CD4-positive, alpha-beta memory T cell (primary cell): ENCODE measurements at regions not wholly inside any gene's neighbourhood (a gene's known extent, or its start where the extent isn't known, plus 50 kb on each side); places are given as distances from the start of the nearest gene placed in this dataset.
"Not testable (repeated sequence)": the region's sequence is repeated elsewhere in the genome, so short reads cannot be mapped to it uniquely, and the experiment has no call there.

Source experiments
- CTCF ChIA-PET: fragments of 350-600 bp; sonication (Branson Sonifier 250); formaldehyde crosslinking; loops from one replicate; lab custom pipeline; 2021; ENCODE audit warnings: inconsistent platforms; ENCODE audit not compliant: partially characterized antibody; lab: Charles Lee
- POLR2A ChIA-PET: fragments of 350-600 bp; sonication (Branson Sonifier 250); formaldehyde crosslinking; loops from one replicate; lab custom pipeline; 2021; ENCODE audit not compliant: partially characterized antibody; lab: Charles Lee
- DNase-seq, 5 donors: peaks; one replicate each; pipeline versions ENCODE4 v3.0.0 to v3.0.0-alpha.2; 2020 to 2022; ENCODE audit warnings: mixed read lengths in 1 of 5
- H3K27ac ChIP-seq: one replicate; pipeline ENCODE4 v1.7.0; 2013; ENCODE audit warnings: low read depth, low read length
- H3K27me3 ChIP-seq: 2 replicates; pipeline ENCODE4 v1.7.0; 2013; ENCODE audit warnings: mild to moderate bottlenecking, low read length, moderate library complexity; ENCODE audit not compliant: insufficient read depth
- H3K36me3 ChIP-seq: 2 replicates; pipeline ENCODE4 v1.7.0; 2013; ENCODE audit warnings: mild to moderate bottlenecking, low read length, moderate library complexity; ENCODE audit not compliant: insufficient read depth
- H3K4me1 ChIP-seq: 2 replicates; pipeline ENCODE4 v1.7.0; 2013; ENCODE audit warnings: mild to moderate bottlenecking, low read length, moderate library complexity; ENCODE audit not compliant: insufficient read depth
- H3K4me3 ChIP-seq, 2 donors: one replicate each; pipeline ENCODE4 v1.7.0; 2013; ENCODE audit warnings: low read length in 2 of 2, mild to moderate bottlenecking in 1 of 2
- H3K9me3 ChIP-seq, 2 donors: one replicate each; pipeline ENCODE4 v1.7.0; 2013; ENCODE audit warnings: low read length in 2 of 2, control low read depth in 1 of 2; ENCODE audit not compliant: control insufficient read depth in 1 of 2
- H3K27ac Mint-ChIP-seq, 7 donors: one replicate each; pipeline ENCODE4 v1.8.0; 2020 to 2021; ENCODE audit warnings: mixed read lengths in 7 of 7, mild to moderate bottlenecking in 6 of 7, inconsistent platforms in 3 of 7, moderate library complexity in 3 of 7
- H3K27me3 Mint-ChIP-seq, 2 donors: one replicate each; pipeline ENCODE4 v1.8.0; 2020 to 2021; ENCODE audit warnings: mixed read lengths in 2 of 2
- H3K36me3 Mint-ChIP-seq, 2 donors: one replicate each; pipeline ENCODE4 v1.8.0; 2020 to 2021; ENCODE audit warnings: mixed read lengths in 2 of 2, inconsistent platforms in 1 of 2, mild to moderate bottlenecking in 1 of 2
- H3K4me1 Mint-ChIP-seq, 4 donors: one replicate each; pipeline ENCODE4 v1.8.0; 2020 to 2021; ENCODE audit warnings: mixed read lengths in 4 of 4, mild to moderate bottlenecking in 1 of 4
- H3K4me3 Mint-ChIP-seq, 8 donors: one replicate each; pipeline ENCODE4 v1.8.0; 2020 to 2021; ENCODE audit warnings: mixed read lengths in 8 of 8, mild to moderate bottlenecking in 7 of 8, moderate library complexity in 6 of 8, inconsistent platforms in 3 of 8
- H3K9me3 Mint-ChIP-seq, 8 donors: one replicate each; pipeline ENCODE4 v1.8.0; 2020 to 2021; ENCODE audit warnings: mixed read lengths in 8 of 8, mild to moderate bottlenecking in 5 of 8, inconsistent platforms in 3 of 8, moderate library complexity in 1 of 8
- intact Hi-C: fragments of 100-400 bp; cut with micrococcal nuclease; formaldehyde crosslinking; loops from one replicate; pipeline ENCODE4 v1.15.1; 2023

GRCh38 chr9:74037274-74037673 lies 459.9 kb upstream of the RORB start:
- H3K27ac Mint-ChIP-seq: no peak overlapping the region
- no peaks in the 10 kb centered on the region for H3K27me3 Mint-ChIP-seq
- no peaks in the 10 kb centered on the region for H3K9me3 ChIP-seq
- H3K27ac ChIP-seq: no peak overlapping the region
- intact Hi-C loops: loop anchor here (10.0 kb wide), 1 partner anchor 338 kb away; no protein-coding TSS in a partner anchor
- POLR2A ChIA-PET: no interaction called here
- no peaks in the 10 kb centered on the region for H3K4me1 ChIP-seq
- peaks cover 0 to 4% (median 0%) of the 10 kb centered on the region in 8 donors for H3K9me3 Mint-ChIP-seq
- DNase-seq: no peak
- no peaks in the 10 kb centered on the region for H3K36me3 Mint-ChIP-seq
- no peaks in the 10 kb centered on the region for H3K27me3 ChIP-seq
- no peaks in the 10 kb centered on the region for H3K36me3 ChIP-seq
- no peak overlapping the region for H3K4me3 Mint-ChIP-seq
- CTCF ChIA-PET: no interaction called here
- H3K4me3 ChIP-seq: no peak overlapping the region
- no peaks in the 10 kb centered on the region for H3K4me1 Mint-ChIP-seq

- Histone ChIP-seq H3K4me3 (no peak overlapping the region), H3K4me1 (no peaks in the 10 kb centered on the region), H3K27me3 (no peaks in the 10 kb centered on the region), H3K36me3 (no peaks in the 10 kb centered on the region), H3K27ac (no peak overlapping the region), H3K9me3 (no peaks in the 10 kb centered on the region)
- intact Hi-C loops: no loop called here
- Mint-ChIP-seq H3K27me3 (no peaks in the 10 kb centered on the region), H3K9me3 (peaks cover 0 to 4% (median 0%) of the 10 kb centered on the region in 8 donors), H3K4me3 (no peak overlapping the region), H3K27ac (peak overlapping the region in 1 of 7 donors; percentile 18), H3K4me1 (no peaks in the 10 kb centered on the region), H3K36me3 (no peaks in the 10 kb centered on the region)
- CTCF ChIA-PET: no interaction called here
- POLR2A ChIA-PET: no interaction called here
- DNase-seq: no peak
Observed at GRCh38 chr9:74041588-74041987, 455.5 kb upstream of the RORB start.

- Mint-ChIP-seq H3K4me1 (no peaks in the 10 kb centered on the region), H3K4me3 (no peak overlapping the region), H3K36me3 (no peaks in the 10 kb centered on the region), H3K27me3 (no peaks in the 10 kb centered on the region), H3K9me3 (peaks cover 0 to 7% (median under 1%) of the 10 kb centered on the region in 8 donors), H3K27ac (no peak overlapping the region)
- ChIA-PET CTCF (no interaction called here), POLR2A (no interaction called here)
- Histone ChIP-seq H3K9me3 (no peaks in the 10 kb centered on the region), H3K36me3 (no peaks in the 10 kb centered on the region), H3K4me1 (no peaks in the 10 kb centered on the region), H3K27me3 (no peaks in the 10 kb centered on the region), H3K27ac (no peak overlapping the region), H3K4me3 (no peak overlapping the region)
- no peak for DNase-seq
- intact Hi-C loops: no loop called here
Observed at GRCh38 chr9:74044844-74045243, 452.3 kb upstream of the RORB start.

- Mint-ChIP-seq H3K4me1 (no peaks in the 10 kb centered on the region), H3K27ac (no peak overlapping the region), H3K9me3 (peaks cover 0 to 9% (median 2%) of the 10 kb centered on the region in 8 donors), H3K36me3 (no peaks in the 10 kb centered on the region), H3K27me3 (no peaks in the 10 kb centered on the region), H3K4me3 (no peak overlapping the region)
- Histone ChIP-seq H3K27ac (no peak overlapping the region), H3K9me3 (peaks cover 0 to 4% of the 10 kb centered on the region in 2 donors), H3K4me3 (no peak overlapping the region), H3K36me3 (no peaks in the 10 kb centered on the region), H3K27me3 (no peaks in the 10 kb centered on the region), H3K4me1 (no peaks in the 10 kb centered on the region)
- CTCF ChIA-PET: no interaction called here
- intact Hi-C loops: no loop called here
- POLR2A ChIA-PET: no interaction called here
- no peak for DNase-seq
Observed at GRCh38 chr9:74056023-74056422, 441.1 kb upstream of the RORB start.

- H3K27me3 ChIP-seq, H3K36me3 ChIP-seq, H3K9me3 Mint-ChIP-seq, H3K9me3 ChIP-seq, H3K4me3 Mint-ChIP-seq, H3K4me3 ChIP-seq, POLR2A ChIA-PET, H3K4me1 ChIP-seq, H3K27ac Mint-ChIP-seq, H3K27ac ChIP-seq, H3K36me3 Mint-ChIP-seq, intact Hi-C loops, CTCF ChIA-PET, DNase-seq, H3K27me3 Mint-ChIP-seq, H3K4me1 Mint-ChIP-seq: not testable (repeated sequence)
Observed at GRCh38 chr9:74057051-74057450, 440.1 kb upstream of the RORB start.

GRCh38 chr9:74064702-74065101 lies 432.4 kb upstream of the RORB start:
- Mint-ChIP-seq H3K4me3 (no peak overlapping the region), H3K36me3 (no peaks in the 10 kb centered on the region), H3K4me1 (no peaks in the 10 kb centered on the region), H3K9me3 (peaks cover 0 to 13% (median 3%) of the 10 kb centered on the region in 8 donors), H3K27ac (no peak overlapping the region), H3K27me3 (no peaks in the 10 kb centered on the region)
- DNase-seq: no peak
- intact Hi-C loops: no loop called here
- CTCF ChIA-PET: no interaction called here
- POLR2A ChIA-PET: no interaction called here
- H3K4me1 ChIP-seq: no peaks in the 10 kb centered on the region
- no peaks in the 10 kb centered on the region for H3K36me3 ChIP-seq
- H3K27ac ChIP-seq: no peak overlapping the region
- no peaks in the 10 kb centered on the region for H3K9me3 ChIP-seq
- no peak overlapping the region for H3K4me3 ChIP-seq
- H3K27me3 ChIP-seq: no peaks in the 10 kb centered on the region

GRCh38 chr9:74066128-74066527 lies 431.0 kb upstream of the RORB start:
- H3K9me3 ChIP-seq: no peaks in the 10 kb centered on the region
- no peaks in the 10 kb centered on the region for H3K27me3 Mint-ChIP-seq
- no peaks in the 10 kb centered on the region for H3K27me3 ChIP-seq
- no peak overlapping the region for H3K27ac ChIP-seq
- intact Hi-C loops: no loop called here
- ChIA-PET CTCF (no interaction called here), POLR2A (no interaction called here)
- H3K4me3 ChIP-seq: no peak overlapping the region
- no peaks in the 10 kb centered on the region for H3K4me1 Mint-ChIP-seq
- H3K36me3 Mint-ChIP-seq: no peaks in the 10 kb centered on the region
- no peak for DNase-seq
- no peak overlapping the region for H3K4me3 Mint-ChIP-seq
- H3K9me3 Mint-ChIP-seq: peaks cover 3 to 13% (median 3%) of the 10 kb centered on the region in 8 donors
- no peaks in the 10 kb centered on the region for H3K4me1 ChIP-seq
- no peaks in the 10 kb centered on the region for H3K36me3 ChIP-seq
- no peak overlapping the region for H3K27ac Mint-ChIP-seq

GRCh38 chr9:74066605-74067004 lies 430.5 kb upstream of the RORB start:
- CTCF ChIA-PET: no interaction called here
- H3K4me3 Mint-ChIP-seq: no peak overlapping the region

More at GRCh38 chr9:74066605-74067004, 430.5 kb upstream of the RORB start:
- Histone ChIP-seq H3K27ac (no peak overlapping the region), H3K36me3 (no peaks in the 10 kb centered on the region), H3K9me3 (no peaks in the 10 kb centered on the region), H3K4me3 (no peak overlapping the region), H3K4me1 (no peaks in the 10 kb centered on the region), H3K27me3 (no peaks in the 10 kb centered on the region)
- H3K9me3 Mint-ChIP-seq: peaks cover 3 to 10% (median 6%) of the 10 kb centered on the region in 8 donors
- no peaks in the 10 kb centered on the region for H3K27me3 Mint-ChIP-seq
- no peak for DNase-seq
- no peaks in the 10 kb centered on the region for H3K4me1 Mint-ChIP-seq
- no peak overlapping the region for H3K27ac Mint-ChIP-seq
- intact Hi-C loops: no loop called here
- no peaks in the 10 kb centered on the region for H3K36me3 Mint-ChIP-seq
- POLR2A ChIA-PET: no interaction called here
